HEK293 (cell line): ENCODE measurements at regions not wholly inside any gene's neighbourhood (a gene's known extent, or its start where the extent isn't known, plus 50 kb on each side); places are given as distances from the start of the nearest gene placed in this dataset.
A peak's percentile ranks its signal among the peaks of the same experiment; 100 is the strongest.

Experiments used
- BCL6B ChIP-seq: fragments of 450-650 bp; formaldehyde crosslinking; IDR thresholded peaks from 2 replicates; pipeline ENCODE4 v1.5.1; 2017; ENCODE audit warnings: missing biosample characterization, missing genetic modification characterization
- GFI1B ChIP-seq: fragments of 450-650 bp; formaldehyde crosslinking; IDR thresholded peaks from 2 replicates; pipeline ENCODE4 v1.5.1; 2016; ENCODE audit warnings: missing biosample characterization, missing genetic modification characterization
- IKZF3 ChIP-seq: fragments of 450-650 bp; IDR thresholded peaks from 2 replicates; pipeline ENCODE4 v1.5.0; 2018; ENCODE audit warnings: missing biosample characterization, mild to moderate bottlenecking, missing genetic modification characterization, moderate library complexity
- KLF17 ChIP-seq: fragments of 450-650 bp; formaldehyde crosslinking; IDR thresholded peaks from 2 replicates; pipeline ENCODE4 v1.5.1; 2016; ENCODE audit warnings: missing biosample characterization, missing genetic modification characterization
- KLF9 ChIP-seq: fragments of 450-650 bp; formaldehyde crosslinking; IDR thresholded peaks from 2 replicates; pipeline ENCODE4 v1.5.1; 2016; ENCODE audit warnings: missing biosample characterization, missing genetic modification characterization, low read depth
- MYNN ChIP-seq: fragments of 450-650 bp; formaldehyde crosslinking; IDR thresholded peaks from 2 replicates; pipeline ENCODE4 v1.5.1; 2016; ENCODE audit warnings: missing biosample characterization, missing genetic modification characterization, borderline replicate concordance
- REST ChIP-seq: fragments of 450-650 bp; formaldehyde crosslinking; IDR thresholded peaks from 2 replicates; pipeline ENCODE4 v1.5.1; 2016; ENCODE audit warnings: missing biosample characterization, missing genetic modification characterization
- SCRT2 ChIP-seq: fragments of 450-650 bp; formaldehyde crosslinking; IDR thresholded peaks from 2 replicates; pipeline ENCODE4 v1.5.1; 2016; ENCODE audit warnings: missing biosample characterization, missing genetic modification characterization
- ZBTB17 ChIP-seq: fragments of 450-650 bp; formaldehyde crosslinking; IDR thresholded peaks from 2 replicates; pipeline ENCODE4 v1.5.1; 2016; ENCODE audit warnings: missing biosample characterization, missing genetic modification characterization
- ZBTB44 ChIP-seq: fragments of 450-650 bp; IDR thresholded peaks from 2 replicates; pipeline ENCODE4 v1.5.1; 2018; ENCODE audit warnings: missing biosample characterization, mild to moderate bottlenecking, missing genetic modification characterization
- ZNF19 ChIP-seq: fragments of 450-650 bp; formaldehyde crosslinking; IDR thresholded peaks from 2 replicates; pipeline ENCODE4; 2016; ENCODE audit warnings: missing biosample characterization, missing genetic modification characterization, low read depth
- ZNF302 ChIP-seq: fragments of 450-650 bp; formaldehyde crosslinking; IDR thresholded peaks from 2 replicates; pipeline ENCODE4 v1.5.1; 2016; ENCODE audit warnings: missing biosample characterization, missing genetic modification characterization, low read depth
- ZNF549 ChIP-seq: fragments of 450-650 bp; IDR thresholded peaks from 2 replicates; pipeline ENCODE4 v1.5.1; 2018; ENCODE audit warnings: missing biosample characterization, missing genetic modification characterization, mild to moderate bottlenecking, inconsistent platforms, moderate library complexity
- ZNF624 ChIP-seq: fragments of 450-650 bp; formaldehyde crosslinking; IDR thresholded peaks from 2 replicates; pipeline ENCODE4 v1.5.1; 2017; ENCODE audit warnings: missing biosample characterization, missing genetic modification characterization
- ZNF626 ChIP-seq: fragments of 450-650 bp; sonication (Bioruptor Pico); formaldehyde crosslinking; IDR thresholded peaks from 2 replicates; pipeline ENCODE4 v1.5.1; 2018; ENCODE audit warnings: missing biosample characterization, missing genetic modification characterization, inconsistent platforms
- ZNF645 ChIP-seq: fragments of 450-650 bp; formaldehyde crosslinking; IDR thresholded peaks from 2 replicates; pipeline ENCODE4; 2016; ENCODE audit warnings: missing biosample characterization, missing genetic modification characterization
- ZNF660 ChIP-seq: fragments of 450-650 bp; IDR thresholded peaks from 2 replicates; pipeline ENCODE4 v1.5.1; 2018; ENCODE audit warnings: missing biosample characterization, mild to moderate bottlenecking, missing genetic modification characterization
- ZNF777 ChIP-seq: fragments of 450-650 bp; formaldehyde crosslinking; IDR thresholded peaks from 2 replicates; pipeline ENCODE4 v1.5.1; 2017; ENCODE audit warnings: missing biosample characterization, missing genetic modification characterization, borderline replicate concordance
- ZSCAN18 ChIP-seq: fragments of 450-650 bp; formaldehyde crosslinking; IDR thresholded peaks from 2 replicates; pipeline ENCODE4 v1.5.1; 2016; ENCODE audit warnings: missing biosample characterization, missing genetic modification characterization
- ZSCAN4 ChIP-seq: fragments of 450-650 bp; formaldehyde crosslinking; IDR thresholded peaks from 2 replicates; pipeline ENCODE4 v1.5.1; 2017; ENCODE audit warnings: missing biosample characterization, missing genetic modification characterization
- TF ChIP-seq, protein P1 (sequence below): sonication (generic); formaldehyde crosslinking; IDR thresholded peaks from 2 replicates; pipeline ENCODE4 v1.8.1; 2022; ENCODE audit warnings: mild to moderate bottlenecking, moderate library complexity, missing genetic modification reagents
- TF ChIP-seq, protein P2 (sequence below): fragments of 450-650 bp; formaldehyde crosslinking; IDR thresholded peaks from 2 replicates; pipeline ENCODE4 v1.5.1; 2016; ENCODE audit warnings: missing biosample characterization, missing genetic modification characterization
- TF ChIP-seq, protein P3 (sequence below): fragments of 450-650 bp; formaldehyde crosslinking; IDR thresholded peaks from 2 replicates; pipeline ENCODE4 v1.5.1; 2016; ENCODE audit warnings: missing biosample characterization, missing genetic modification characterization

DNA sequence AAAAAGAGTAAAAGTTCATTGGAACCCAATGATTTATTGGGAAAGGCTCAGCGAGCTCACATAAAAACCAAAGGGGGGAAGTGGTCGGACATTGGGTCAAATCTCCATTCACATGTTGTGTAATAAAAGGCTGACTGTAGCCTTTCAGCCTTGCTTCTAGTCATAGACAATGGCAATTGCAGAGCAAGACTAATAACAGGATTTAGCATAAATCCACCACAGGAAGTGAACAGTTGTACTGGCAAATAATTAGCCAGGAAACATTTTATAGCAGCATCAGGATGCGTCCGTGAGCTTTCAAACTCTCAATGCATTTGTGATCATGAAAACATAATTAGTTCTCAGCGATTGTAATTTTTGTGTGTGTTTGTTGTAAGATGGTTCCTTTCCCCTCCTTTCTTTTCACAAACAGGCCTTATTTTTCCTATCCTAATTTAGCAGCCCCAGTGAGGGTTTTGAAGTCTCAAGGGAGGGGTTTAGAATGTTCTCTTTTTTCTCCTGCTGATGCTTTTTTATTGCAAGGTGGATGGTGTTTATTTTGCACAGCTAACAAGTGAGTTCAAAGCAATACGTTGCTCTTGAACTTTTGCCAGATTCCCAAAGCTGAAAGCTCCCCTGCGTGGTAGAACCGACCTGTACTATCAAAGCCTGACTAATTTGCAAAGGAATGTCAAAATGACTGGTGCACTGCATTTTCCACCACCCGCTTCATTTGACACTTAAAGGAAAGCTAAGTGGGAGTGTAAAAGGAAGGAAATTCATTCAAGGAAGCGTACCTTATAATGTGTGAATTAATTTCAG is 105.6 kb downstream of the SPRY2 start (continued):
- TF ChIP-seq REST (tag by site-specific recombination) (no peak), ZNF302 (tag by site-specific recombination) (no peak), ZNF549 (tag by site-specific recombination) (0 out of 2 replicates have a peak, but pooled peaks have one; percentile 3), ZNF645 (tag by site-specific recombination) (no peak), BCL6B (no peak), GFI1B (tag by site-specific recombination) (no peak), KLF17 (tag by site-specific recombination) (no peak), IKZF3 (tag by site-specific recombination) (no peak), SCRT2 (tag by site-specific recombination) (peak; percentile 80), ZNF660 (tag by site-specific recombination) (no peak), ZNF19 (no peak), ZBTB17 (no peak), ZSCAN18 (tag by site-specific recombination) (no peak), ZNF624 (tag by site-specific recombination) (no peak), ZNF777 (no peak), KLF9 (no peak), MYNN (tag by site-specific recombination) (no peak), ZBTB44 (tag by site-specific recombination) (peak; percentile 75), ZNF626 (tag by site-specific recombination) (no peak), ZSCAN4 (tag by site-specific recombination) (no peak)
- TF ChIP-seq, protein P1, sequence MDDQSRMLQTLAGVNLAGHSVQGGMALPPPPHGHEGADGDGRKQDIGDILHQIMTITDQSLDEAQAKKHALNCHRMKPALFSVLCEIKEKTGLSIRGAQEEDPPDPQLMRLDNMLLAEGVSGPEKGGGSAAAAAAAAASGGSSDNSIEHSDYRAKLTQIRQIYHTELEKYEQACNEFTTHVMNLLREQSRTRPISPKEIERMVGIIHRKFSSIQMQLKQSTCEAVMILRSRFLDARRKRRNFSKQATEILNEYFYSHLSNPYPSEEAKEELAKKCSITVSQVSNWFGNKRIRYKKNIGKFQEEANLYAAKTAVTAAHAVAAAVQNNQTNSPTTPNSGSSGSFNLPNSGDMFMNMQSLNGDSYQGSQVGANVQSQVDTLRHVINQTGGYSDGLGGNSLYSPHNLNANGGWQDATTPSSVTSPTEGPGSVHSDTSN, result no peak
- TF ChIP-seq, protein P2, sequence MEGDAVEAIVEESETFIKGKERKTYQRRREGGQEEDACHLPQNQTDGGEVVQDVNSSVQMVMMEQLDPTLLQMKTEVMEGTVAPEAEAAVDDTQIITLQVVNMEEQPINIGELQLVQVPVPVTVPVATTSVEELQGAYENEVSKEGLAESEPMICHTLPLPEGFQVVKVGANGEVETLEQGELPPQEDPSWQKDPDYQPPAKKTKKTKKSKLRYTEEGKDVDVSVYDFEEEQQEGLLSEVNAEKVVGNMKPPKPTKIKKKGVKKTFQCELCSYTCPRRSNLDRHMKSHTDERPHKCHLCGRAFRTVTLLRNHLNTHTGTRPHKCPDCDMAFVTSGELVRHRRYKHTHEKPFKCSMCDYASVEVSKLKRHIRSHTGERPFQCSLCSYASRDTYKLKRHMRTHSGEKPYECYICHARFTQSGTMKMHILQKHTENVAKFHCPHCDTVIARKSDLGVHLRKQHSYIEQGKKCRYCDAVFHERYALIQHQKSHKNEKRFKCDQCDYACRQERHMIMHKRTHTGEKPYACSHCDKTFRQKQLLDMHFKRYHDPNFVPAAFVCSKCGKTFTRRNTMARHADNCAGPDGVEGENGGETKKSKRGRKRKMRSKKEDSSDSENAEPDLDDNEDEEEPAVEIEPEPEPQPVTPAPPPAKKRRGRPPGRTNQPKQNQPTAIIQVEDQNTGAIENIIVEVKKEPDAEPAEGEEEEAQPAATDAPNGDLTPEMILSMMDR, result no peak
- TF ChIP-seq, protein P3, sequence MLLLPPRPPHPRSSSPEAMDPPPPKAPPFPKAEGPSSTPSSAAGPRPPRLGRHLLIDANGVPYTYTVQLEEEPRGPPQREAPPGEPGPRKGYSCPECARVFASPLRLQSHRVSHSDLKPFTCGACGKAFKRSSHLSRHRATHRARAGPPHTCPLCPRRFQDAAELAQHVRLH (tag by site-specific recombination), result no peak
